ENCODE measurements at regions not wholly inside any gene's neighbourhood (a gene's known extent, or its start where the extent isn't known, plus 50 kb on each side); places are given as distances from the start of the nearest gene placed in this dataset.

DNA sequence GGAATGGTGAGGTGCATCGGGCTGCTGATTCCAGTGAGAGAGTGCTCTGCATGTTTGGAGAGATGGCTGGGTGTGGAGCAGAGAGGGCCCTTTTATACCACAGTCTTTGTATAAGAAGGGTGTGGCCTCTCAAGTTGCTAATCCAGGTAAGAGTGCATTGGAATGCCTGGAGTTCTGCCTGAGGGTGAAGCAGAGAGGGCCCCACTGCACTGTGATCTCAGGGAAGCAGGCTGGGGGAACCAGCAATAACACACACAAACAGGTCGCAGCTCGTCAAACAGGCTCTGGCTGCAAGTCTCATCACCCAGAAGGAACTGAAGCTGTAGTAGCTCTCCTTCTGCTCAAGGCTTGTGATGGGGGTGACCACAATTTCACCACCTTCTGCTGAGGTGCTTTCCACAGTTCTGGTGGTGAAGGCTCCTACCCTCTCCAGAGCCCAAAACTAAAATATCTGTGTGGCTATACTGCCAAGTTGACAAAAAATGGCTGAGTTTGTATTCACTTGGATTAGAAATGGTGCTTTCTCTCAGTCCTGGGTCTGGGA, 687.4 kb upstream of the HS3ST1 start (continued):
- TF ChIP-seq, protein P1, sequence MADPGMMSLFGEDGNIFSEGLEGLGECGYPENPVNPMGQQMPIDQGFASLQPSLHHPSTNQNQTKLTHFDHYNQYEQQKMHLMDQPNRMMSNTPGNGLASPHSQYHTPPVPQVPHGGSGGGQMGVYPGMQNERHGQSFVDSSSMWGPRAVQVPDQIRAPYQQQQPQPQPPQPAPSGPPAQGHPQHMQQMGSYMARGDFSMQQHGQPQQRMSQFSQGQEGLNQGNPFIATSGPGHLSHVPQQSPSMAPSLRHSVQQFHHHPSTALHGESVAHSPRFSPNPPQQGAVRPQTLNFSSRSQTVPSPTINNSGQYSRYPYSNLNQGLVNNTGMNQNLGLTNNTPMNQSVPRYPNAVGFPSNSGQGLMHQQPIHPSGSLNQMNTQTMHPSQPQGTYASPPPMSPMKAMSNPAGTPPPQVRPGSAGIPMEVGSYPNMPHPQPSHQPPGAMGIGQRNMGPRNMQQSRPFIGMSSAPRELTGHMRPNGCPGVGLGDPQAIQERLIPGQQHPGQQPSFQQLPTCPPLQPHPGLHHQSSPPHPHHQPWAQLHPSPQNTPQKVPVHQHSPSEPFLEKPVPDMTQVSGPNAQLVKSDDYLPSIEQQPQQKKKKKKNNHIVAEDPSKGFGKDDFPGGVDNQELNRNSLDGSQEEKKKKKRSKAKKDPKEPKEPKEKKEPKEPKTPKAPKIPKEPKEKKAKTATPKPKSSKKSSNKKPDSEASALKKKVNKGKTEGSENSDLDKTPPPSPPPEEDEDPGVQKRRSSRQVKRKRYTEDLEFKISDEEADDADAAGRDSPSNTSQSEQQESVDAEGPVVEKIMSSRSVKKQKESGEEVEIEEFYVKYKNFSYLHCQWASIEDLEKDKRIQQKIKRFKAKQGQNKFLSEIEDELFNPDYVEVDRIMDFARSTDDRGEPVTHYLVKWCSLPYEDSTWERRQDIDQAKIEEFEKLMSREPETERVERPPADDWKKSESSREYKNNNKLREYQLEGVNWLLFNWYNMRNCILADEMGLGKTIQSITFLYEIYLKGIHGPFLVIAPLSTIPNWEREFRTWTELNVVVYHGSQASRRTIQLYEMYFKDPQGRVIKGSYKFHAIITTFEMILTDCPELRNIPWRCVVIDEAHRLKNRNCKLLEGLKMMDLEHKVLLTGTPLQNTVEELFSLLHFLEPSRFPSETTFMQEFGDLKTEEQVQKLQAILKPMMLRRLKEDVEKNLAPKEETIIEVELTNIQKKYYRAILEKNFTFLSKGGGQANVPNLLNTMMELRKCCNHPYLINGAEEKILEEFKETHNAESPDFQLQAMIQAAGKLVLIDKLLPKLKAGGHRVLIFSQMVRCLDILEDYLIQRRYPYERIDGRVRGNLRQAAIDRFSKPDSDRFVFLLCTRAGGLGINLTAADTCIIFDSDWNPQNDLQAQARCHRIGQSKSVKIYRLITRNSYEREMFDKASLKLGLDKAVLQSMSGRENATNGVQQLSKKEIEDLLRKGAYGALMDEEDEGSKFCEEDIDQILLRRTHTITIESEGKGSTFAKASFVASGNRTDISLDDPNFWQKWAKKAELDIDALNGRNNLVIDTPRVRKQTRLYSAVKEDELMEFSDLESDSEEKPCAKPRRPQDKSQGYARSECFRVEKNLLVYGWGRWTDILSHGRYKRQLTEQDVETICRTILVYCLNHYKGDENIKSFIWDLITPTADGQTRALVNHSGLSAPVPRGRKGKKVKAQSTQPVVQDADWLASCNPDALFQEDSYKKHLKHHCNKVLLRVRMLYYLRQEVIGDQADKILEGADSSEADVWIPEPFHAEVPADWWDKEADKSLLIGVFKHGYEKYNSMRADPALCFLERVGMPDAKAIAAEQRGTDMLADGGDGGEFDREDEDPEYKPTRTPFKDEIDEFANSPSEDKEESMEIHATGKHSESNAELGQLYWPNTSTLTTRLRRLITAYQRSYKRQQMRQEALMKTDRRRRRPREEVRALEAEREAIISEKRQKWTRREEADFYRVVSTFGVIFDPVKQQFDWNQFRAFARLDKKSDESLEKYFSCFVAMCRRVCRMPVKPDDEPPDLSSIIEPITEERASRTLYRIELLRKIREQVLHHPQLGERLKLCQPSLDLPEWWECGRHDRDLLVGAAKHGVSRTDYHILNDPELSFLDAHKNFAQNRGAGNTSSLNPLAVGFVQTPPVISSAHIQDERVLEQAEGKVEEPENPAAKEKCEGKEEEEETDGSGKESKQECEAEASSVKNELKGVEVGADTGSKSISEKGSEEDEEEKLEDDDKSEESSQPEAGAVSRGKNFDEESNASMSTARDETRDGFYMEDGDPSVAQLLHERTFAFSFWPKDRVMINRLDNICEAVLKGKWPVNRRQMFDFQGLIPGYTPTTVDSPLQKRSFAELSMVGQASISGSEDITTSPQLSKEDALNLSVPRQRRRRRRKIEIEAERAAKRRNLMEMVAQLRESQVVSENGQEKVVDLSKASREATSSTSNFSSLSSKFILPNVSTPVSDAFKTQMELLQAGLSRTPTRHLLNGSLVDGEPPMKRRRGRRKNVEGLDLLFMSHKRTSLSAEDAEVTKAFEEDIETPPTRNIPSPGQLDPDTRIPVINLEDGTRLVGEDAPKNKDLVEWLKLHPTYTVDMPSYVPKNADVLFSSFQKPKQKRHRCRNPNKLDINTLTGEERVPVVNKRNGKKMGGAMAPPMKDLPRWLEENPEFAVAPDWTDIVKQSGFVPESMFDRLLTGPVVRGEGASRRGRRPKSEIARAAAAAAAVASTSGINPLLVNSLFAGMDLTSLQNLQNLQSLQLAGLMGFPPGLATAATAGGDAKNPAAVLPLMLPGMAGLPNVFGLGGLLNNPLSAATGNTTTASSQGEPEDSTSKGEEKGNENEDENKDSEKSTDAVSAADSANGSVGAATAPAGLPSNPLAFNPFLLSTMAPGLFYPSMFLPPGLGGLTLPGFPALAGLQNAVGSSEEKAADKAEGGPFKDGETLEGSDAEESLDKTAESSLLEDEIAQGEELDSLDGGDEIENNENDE (IDR thresholded peaks at IDR 0.05; ENCODE audit: insufficient replicate concordance, low read length): no peak
- TF ChIP-seq, protein P2, sequence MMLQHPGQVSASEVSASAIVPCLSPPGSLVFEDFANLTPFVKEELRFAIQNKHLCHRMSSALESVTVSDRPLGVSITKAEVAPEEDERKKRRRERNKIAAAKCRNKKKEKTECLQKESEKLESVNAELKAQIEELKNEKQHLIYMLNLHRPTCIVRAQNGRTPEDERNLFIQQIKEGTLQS (IDR thresholded peaks at IDR 0.05; ENCODE audit: insufficient read depth, low read depth, low read length): no peak
- TF ChIP-seq SIX5 (IDR thresholded peaks at IDR 0.05; ENCODE audit: low read depth, low read length) (no peak), EP300 (IDR thresholded peaks at IDR 0.05; ENCODE audit: borderline replicate concordance in 1 of 2, low read depth in 2 of 2, low read length in 2 of 2) (no peak), SIN3A (conservative IDR thresholded peaks at IDR 0.05 in 1 of 2, IDR thresholded peaks at IDR 0.05 in 1 of 2; ENCODE audit: low read depth in 1 of 2, low read length in 2 of 2) (no peak), TEAD4 (IDR thresholded peaks at IDR 0.05; ENCODE audit: low read depth, low read length) (no peak), RBBP5 (IDR thresholded peaks at IDR 0.05; ENCODE audit: borderline replicate concordance, low read depth, low read length) (no peak)
- TF ChIP-seq, protein P3, sequence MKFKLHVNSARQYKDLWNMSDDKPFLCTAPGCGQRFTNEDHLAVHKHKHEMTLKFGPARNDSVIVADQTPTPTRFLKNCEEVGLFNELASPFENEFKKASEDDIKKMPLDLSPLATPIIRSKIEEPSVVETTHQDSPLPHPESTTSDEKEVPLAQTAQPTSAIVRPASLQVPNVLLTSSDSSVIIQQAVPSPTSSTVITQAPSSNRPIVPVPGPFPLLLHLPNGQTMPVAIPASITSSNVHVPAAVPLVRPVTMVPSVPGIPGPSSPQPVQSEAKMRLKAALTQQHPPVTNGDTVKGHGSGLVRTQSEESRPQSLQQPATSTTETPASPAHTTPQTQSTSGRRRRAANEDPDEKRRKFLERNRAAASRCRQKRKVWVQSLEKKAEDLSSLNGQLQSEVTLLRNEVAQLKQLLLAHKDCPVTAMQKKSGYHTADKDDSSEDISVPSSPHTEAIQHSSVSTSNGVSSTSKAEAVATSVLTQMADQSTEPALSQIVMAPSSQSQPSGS (IDR thresholded peaks at IDR 0.05; ENCODE audit: low read length): no peak
